ENCODE measurements at regions not wholly inside any gene's neighbourhood (a gene's known extent, or its start where the extent isn't known, plus 50 kb on each side); places are given as distances from the start of the nearest gene placed in this dataset.

DNA sequence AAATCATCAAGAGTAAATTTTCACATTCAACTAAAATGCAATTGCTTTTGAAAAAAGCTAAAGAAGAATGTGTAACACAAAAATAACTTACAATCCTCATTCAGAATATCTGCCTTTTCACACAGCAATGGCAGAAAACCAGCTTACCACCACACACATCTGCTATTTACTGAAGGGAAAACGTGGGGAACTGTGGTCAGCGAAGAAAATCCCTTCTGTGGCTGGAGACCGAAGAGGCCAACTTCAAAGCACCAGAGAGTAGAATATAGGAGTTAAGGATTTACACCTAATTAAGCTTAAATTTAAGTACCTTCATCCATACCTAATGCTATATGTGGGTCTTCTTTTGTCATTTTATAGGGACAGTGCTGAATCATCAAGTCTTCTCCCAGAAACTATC, 339.6 kb downstream of the DEPDC1B start:
- TF ChIP-seq SMC3 (IDR thresholded peaks at IDR 0.05; ENCODE audit: borderline replicate concordance, low read length) = no peak
- TF ChIP-seq, protein P1, sequence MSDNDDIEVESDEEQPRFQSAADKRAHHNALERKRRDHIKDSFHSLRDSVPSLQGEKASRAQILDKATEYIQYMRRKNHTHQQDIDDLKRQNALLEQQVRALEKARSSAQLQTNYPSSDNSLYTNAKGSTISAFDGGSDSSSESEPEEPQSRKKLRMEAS (IDR thresholded peaks at IDR 0.05; ENCODE audit: low read depth, low read length) = no peak
- TF ChIP-seq, protein P2, sequence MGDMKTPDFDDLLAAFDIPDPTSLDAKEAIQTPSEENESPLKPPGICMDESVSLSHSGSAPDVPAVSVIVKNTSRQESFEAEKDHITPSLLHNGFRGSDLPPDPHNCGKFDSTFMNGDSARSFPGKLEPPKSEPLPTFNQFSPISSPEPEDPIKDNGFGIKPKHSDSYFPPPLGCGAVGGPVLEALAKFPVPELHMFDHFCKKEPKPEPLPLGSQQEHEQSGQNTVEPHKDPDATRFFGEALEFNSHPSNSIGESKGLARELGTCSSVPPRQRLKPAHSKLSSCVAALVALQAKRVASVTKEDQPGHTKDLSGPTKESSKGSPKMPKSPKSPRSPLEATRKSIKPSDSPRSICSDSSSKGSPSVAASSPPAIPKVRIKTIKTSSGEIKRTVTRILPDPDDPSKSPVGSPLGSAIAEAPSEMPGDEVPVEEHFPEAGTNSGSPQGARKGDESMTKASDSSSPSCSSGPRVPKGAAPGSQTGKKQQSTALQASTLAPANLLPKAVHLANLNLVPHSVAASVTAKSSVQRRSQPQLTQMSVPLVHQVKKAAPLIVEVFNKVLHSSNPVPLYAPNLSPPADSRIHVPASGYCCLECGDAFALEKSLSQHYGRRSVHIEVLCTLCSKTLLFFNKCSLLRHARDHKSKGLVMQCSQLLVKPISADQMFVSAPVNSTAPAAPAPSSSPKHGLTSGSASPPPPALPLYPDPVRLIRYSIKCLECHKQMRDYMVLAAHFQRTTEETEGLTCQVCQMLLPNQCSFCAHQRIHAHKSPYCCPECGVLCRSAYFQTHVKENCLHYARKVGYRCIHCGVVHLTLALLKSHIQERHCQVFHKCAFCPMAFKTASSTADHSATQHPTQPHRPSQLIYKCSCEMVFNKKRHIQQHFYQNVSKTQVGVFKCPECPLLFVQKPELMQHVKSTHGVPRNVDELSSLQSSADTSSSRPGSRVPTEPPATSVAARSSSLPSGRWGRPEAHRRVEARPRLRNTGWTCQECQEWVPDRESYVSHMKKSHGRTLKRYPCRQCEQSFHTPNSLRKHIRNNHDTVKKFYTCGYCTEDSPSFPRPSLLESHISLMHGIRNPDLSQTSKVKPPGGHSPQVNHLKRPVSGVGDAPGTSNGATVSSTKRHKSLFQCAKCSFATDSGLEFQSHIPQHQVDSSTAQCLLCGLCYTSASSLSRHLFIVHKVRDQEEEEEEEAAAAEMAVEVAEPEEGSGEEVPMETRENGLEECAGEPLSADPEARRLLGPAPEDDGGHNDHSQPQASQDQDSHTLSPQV (IDR thresholded peaks at IDR 0.05) = no peak
